GM19455 (cell line): ENCODE measurements at regions not wholly inside any gene's neighbourhood (a gene's known extent, or its start where the extent isn't known, plus 50 kb on each side); places are given as distances from the start of the nearest gene placed in this dataset.
A peak's percentile ranks its signal among the peaks of the same experiment; 100 is the strongest.

Experiments used
- ATAC-seq: cut with Tn5 transposase; IDR thresholded peaks from one replicate; pipeline ENCODE4 v1.9.1; 2021; ENCODE audit not compliant: unreplicated experiment

- ATAC-seq = no peak
Observed at GRCh38 chr4:163582703-163583102, 88.2 kb downstream of the TMA16 start.

- peak; percentile 42 for ATAC-seq
Observed at GRCh38 chr4:163587867-163588266, 93.4 kb downstream of the TMA16 start.

DNA sequence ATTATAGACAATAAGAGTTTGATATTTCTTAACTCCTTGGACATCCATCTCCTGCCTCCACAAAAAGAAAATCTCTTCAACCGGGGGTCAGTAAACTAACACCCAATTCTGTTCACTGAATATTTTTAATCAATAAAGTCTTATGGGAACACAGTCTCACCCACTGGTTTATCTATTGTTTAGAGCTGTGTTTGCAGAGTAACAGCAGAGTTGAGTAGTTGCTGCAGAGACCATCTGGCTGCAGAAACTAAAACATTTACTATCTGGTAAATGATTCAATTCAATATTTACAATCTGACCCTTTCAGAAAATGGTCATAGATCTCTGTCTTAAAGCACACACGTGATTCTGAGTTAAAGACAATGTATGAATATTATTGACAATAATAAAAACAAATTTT is 94.0 kb downstream of the TMA16 start:
- ATAC-seq = no peak

DNA sequence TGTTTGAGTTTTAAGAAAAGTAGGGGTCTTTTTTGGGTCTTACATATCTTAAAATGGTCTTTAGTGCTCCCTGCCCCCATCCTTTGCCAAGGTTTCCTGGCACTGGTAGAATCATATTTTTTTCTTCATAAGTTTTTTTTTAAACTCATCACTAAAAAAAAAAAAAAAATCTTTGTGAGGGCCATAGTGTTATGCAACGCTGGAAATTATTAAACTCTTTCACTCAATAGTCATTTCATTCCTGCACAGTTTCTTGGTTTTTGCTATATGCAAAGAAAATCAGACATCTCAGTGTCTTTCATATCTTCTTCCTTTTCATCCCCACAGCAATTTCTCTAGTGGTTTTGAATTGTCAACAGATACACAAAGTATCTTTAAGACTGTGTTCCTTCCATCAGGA is 95.6 kb downstream of the TMA16 start:
- peak; percentile 25 for ATAC-seq

GRCh38 chr4:163590619-163591264 is 96.3 kb downstream of the TMA16 start:
- ATAC-seq = peak; percentile 8

GRCh38 chr4:163591614-163592020 is 97.1 kb downstream of the TMA16 start:
- ATAC-seq = peak; percentile 74

GRCh38 chr4:163592212-163592611 is 97.7 kb downstream of the TMA16 start:
- ATAC-seq = no peak

- ATAC-seq = no peak
Observed at GRCh38 chr4:163595580-163595979, 101.1 kb downstream of the TMA16 start.

DNA sequence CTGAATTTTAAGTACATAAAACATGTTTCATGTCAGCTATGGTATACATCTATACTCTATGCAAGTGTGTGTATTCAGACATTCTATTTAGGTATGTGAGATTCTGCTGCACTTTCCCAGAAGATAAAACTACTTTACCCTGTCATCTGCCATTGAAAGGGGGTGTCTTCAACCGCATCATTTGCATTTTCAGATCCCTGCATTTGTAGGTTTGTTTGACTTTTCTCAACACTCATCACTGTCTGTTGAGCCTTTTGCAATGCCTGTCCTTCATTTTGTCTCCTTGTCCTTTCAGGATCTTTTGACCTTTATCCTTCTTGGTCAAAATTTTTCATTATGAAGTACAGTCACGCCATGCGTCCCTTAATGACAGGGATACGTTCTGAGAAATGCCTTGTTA is 103.5 kb downstream of the TMA16 start:
- ATAC-seq = peak; percentile 73

DNA sequence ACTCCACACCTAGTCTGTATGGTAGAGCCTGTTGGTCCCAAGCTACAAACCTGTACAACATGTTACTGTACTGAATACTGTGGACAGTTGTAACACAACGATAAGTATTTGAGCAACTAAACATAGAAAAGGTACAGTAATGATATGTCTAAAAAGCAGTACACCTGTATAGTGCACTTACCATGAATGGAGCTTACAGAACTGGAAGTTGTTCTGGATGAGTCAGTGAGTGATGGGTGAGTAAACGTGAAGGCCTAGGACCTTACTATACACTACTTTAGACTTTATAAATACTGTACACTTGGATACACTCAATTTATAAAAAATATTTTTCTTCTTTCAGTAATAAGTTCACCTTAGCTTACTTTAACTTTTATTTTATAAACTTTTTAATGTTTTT is 104.0 kb downstream of the TMA16 start:
- peak; percentile 43 for ATAC-seq

GRCh38 chr4:163600727-163601126 is 106.2 kb downstream of the TMA16 start:
- ATAC-seq = no peak

GRCh38 chr4:163603257-163603656 is 108.8 kb downstream of the TMA16 start:
- peak; percentile 34 for ATAC-seq

DNA sequence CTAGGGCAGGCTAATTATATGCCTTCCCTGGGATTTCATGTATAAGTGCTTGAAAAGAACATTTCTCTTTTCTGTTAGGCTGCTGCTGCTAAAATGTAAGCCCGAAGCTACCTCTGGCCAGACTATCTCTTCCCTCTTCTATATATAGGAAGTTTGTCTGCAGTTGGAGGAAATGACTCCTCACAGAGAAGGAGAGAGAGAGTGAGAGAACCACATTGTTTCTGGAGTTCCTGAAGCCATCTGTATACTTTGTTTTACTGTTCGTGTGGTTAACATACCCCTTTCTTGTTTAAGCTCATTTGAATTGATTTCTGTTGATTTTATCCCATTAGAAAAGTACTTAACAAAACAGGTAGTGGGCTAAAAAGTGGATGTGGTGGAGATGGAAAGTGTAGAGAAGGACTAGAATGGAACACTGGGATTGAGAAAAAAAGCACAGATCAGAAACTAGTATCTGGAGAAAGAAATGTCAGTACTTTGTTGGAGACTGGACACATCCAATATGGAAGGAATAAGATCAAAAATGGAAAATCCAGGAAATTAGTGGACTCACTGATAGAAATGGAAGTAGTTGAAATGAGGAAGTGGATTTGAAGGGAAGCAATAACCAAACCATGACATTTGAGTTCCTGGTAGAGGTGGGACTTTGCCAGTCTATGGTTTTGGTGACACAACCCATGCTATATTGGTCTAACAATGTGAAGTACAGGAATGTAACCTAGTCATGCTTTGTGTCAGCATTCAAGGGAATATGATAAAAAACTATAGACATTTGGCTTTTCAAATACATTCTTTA is 112.6 kb downstream of the TMA16 start:
- no peak for ATAC-seq

DNA sequence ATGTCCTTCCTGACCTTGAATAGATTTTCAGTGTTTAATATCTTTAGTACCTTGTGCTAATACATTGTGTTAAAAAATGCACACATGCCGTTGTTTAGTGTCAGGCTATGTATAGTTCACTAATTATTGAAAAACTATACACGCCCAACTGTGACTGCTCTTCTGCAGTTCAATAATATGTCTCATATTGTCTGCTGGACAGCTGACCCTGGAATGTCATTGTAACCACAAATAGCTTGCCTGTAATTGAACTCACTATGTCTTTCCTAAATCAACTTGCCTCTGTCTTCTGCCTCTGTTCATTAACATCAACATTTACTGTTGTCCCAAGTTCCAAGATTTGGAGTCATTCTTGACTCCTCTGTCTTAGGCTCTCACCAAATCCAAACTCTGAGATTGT is 114.5 kb downstream of the TMA16 start:
- no peak for ATAC-seq

GRCh38 chr4:163610648-163611047 is 116.2 kb downstream of the TMA16 start:
- ATAC-seq = no peak

- ATAC-seq = no peak
Observed at GRCh38 chr4:163611182-163611581, 116.7 kb downstream of the TMA16 start.

- ATAC-seq = peak; percentile 51
Observed at GRCh38 chr4:163611784-163612445, 117.4 kb downstream of the TMA16 start.

- ATAC-seq = no peak
Observed at GRCh38 chr4:163612762-163613161, 118.3 kb downstream of the TMA16 start.

GRCh38 chr4:163613383-163613782 is 118.9 kb downstream of the TMA16 start:
- no peak for ATAC-seq

DNA sequence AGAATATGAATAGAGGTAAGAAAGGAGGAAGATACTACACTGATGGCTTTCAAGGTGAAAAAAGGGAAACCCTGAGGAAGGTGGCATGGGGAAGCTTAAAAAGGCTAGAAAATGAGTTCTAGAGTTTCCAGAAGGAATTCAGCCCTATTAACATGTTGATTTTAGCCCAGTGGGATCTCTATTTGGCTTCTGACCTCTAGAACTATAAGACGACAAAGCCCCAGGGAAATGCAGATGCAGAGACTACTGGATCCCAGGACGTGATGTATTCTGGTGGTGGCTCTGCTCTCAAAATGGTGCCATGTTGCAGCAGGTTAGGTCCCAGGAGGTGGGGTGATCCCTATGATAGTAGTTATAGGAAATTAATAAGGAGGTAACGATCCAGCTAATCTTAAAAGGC is 120.4 kb downstream of the TMA16 start:
- no peak for ATAC-seq

DNA sequence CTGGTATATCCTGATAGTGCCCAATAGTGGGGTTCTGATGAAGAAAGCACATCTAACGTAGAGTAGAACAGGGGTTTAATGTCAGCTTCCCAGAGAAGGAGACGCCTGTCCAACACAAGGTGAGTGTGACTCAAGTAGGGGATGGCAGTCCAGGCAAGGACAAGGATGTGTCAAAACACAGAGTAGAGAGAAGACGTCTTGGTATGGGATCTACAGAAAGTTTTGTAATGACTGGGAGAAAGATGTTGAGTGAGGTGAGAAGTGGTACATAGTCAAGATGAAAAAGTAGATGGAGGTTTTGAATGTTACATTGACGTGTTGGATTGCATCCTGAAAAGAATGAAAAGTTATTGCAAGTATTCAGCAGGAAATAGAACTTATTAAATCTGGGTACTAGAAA is 124.4 kb downstream of the TMA16 start:
- ATAC-seq = no peak

- no peak for ATAC-seq
Observed at GRCh38 chr4:163620738-163621137, 126.2 kb downstream of the TMA16 start.
